MG63 (cell line): ENCODE measurements at regions not wholly inside any gene's neighbourhood (a gene's known extent, or its start where the extent isn't known, plus 50 kb on each side); places are given as distances from the start of the nearest gene placed in this dataset.
A peak's percentile ranks its signal among the peaks of the same experiment; 100 is the strongest.

ENCODE experiments used
- DNase-seq: peaks from one replicate; pipeline ENCODE4 v3.0.0-alpha.2; 2020
- H3K27me3 ChIP-seq: fragments of 250-450 bp; sonication (Bioruptor Pico); 2 replicates; pipeline ENCODE4 v1.5.1; 2020; ENCODE audit warnings: mild to moderate bottlenecking, moderate library complexity
- H3K36me3 ChIP-seq: fragments of 250-450 bp; sonication (Bioruptor Pico); 2 replicates; pipeline ENCODE4 v1.5.1; 2020; ENCODE audit warnings: mild to moderate bottlenecking, moderate library complexity
- H3K4me3 ChIP-seq: fragments of 250-450 bp; sonication (Bioruptor Pico); 2 replicates; pipeline ENCODE4 v1.5.1; 2020; ENCODE audit warnings: mild to moderate bottlenecking, moderate library complexity
- H3K9me3 ChIP-seq: fragments of 250-450 bp; sonication (Bioruptor Pico); 2 replicates; pipeline ENCODE4 v1.5.1; 2020; ENCODE audit warnings: mild to moderate bottlenecking, moderate library complexity

DNA sequence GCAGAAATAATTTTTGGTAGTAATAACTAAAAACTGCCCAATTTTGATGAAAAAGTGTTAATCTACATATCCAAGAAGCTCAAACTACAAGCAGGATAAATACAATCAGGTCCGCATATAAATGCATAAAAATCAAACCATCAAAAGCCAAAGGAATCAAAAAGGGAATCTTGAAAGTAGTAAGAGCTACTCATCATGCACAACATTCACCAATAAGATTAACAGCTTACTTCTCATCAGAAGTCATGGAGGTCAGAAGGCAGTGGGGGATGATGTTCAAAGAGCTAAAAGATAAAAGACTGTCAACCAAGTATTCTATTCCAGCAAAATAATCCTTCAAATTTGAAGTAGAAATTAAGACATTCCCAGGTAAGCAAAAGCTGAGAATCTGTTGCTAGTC, 76.4 kb downstream of the CRPPA start:
- no peak overlapping the region for H3K4me3 ChIP-seq
- H3K9me3 ChIP-seq, result peaks cover 19% of the 10 kb centered on the region
- 0 out of 2 replicates have a peak, but pooled peaks cover 2% of the 10 kb centered on the region for H3K27me3 ChIP-seq
- no peaks in the 10 kb centered on the region for H3K36me3 ChIP-seq
- DNase-seq, result no peak

DNA sequence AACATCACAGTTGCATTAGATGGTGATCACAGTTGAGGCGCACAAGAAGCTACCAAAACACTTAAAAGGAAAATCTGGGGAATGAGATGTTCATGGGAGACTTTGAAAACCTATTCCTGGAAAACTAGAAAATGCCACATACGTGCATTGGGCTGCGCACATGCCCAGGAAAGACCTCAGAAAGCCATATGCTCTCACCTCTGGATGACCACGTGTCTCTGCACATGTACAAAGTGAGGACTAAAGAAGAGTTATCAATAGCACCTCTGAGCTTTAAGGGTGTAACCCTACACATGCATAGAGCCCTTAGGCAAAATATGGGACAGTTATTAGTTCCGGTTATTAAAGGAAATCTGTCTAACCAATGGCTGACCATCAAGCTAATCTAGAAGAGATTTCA, 77.7 kb downstream of the CRPPA start:
- H3K4me3 ChIP-seq, result no peak overlapping the region
- no peaks in the 10 kb centered on the region for H3K36me3 ChIP-seq
- peaks cover 12% of the 10 kb centered on the region for H3K9me3 ChIP-seq
- H3K27me3 ChIP-seq, result no peaks in the 10 kb centered on the region
- DNase-seq, result no peak

DNA sequence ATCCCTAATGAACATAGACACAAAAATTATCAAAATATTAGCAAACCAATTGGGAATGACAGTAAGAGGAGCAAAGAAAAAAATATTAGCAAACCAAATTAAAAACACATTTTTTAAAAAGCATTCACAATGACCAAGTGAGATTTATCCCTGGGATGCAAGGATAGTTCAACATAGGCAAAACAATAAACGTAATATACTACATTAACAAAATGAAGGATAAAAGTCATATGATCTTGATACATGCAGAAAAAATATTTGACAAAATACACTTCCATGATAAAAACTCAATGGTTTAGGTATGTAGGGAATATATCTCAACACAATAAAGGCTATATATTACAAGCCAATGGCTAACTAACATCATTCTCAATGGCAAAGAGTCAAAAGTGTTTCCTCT, 83.3 kb downstream of the CRPPA start:
- Histone ChIP-seq H3K9me3 (peaks cover 4% of the 10 kb centered on the region; the same call in 1 of the 2 replicates), H3K36me3 (no peaks in the 10 kb centered on the region), H3K27me3 (no peaks in the 10 kb centered on the region), H3K4me3 (no peak overlapping the region)
- no peak for DNase-seq

DNA sequence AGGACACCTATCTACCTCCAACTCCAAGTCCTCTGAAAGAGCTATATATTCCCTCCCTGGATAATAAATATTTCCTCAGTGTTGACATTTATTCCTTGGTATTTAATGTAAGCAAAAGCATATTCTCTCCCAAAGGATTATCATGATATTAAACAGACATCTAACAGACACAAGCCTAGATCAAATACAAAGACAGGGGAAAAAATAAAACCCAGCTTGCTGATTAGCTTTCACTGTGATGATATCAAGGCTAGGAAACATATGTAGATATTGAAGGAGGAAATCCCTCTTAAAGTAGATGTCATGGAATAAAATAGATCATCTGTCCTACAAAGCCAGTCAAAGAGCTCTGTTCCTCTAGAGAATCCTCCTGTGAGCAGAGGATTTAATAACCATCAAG, 95.2 kb downstream of the CRPPA start:
- H3K36me3 ChIP-seq, result no peaks in the 10 kb centered on the region
- H3K9me3 ChIP-seq, result no peaks in the 10 kb centered on the region
- no peak for DNase-seq
- H3K27me3 ChIP-seq, result no peaks in the 10 kb centered on the region
- no peak overlapping the region for H3K4me3 ChIP-seq

DNA sequence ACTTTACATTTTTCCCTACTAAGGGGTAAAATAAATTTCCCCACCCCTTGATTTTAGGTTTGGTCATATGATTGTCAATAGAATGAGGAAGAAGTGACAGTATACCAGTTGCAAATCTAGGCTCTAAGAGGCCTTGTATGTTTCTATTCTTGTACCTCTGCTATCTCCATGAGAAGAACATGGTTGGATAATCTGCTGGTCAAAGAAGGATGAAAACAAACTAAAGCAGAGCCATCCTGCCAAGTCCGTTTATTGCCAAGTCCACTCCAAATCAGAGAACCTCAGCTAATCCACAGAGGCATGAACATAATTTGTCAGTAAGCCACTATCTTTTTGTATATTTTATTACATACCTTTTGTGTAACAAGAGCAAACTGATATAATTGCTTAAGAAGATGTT, 98.0 kb downstream of the CRPPA start:
- Histone ChIP-seq H3K9me3 (no peaks in the 10 kb centered on the region), H3K27me3 (no peaks in the 10 kb centered on the region), H3K4me3 (no peak overlapping the region), H3K36me3 (no peaks in the 10 kb centered on the region)
- DNase-seq, result no peak

DNA sequence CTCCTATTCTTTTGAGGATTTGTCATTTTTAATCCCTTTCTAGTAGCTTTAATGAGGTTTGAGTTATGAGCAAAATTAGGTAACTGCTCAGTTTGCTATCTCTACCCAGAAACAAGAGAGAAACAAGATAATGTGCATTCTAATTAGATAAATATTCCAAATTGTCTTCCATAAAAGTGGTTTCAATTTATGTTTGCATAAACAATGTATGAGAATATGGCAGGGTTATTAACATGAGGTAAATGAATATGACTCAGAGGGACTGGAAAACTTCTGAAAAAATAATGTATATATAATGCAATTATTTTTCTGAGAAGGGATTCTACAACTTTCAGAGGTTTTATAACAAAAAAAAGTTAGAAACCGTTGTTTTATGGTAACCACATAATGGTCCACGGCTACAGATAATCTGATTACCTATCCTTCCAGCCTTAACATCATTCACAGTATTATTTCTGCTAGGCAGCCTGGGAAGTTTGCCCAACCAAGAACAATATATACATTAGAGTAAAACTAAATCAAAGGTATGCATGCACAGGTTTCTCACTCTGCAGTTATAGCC, 101.2 kb downstream of the CRPPA start:
- no peak for DNase-seq
- Histone ChIP-seq H3K4me3 (no peak overlapping the region), H3K36me3 (no peaks in the 10 kb centered on the region), H3K9me3 (no peaks in the 10 kb centered on the region), H3K27me3 (no peaks in the 10 kb centered on the region)

DNA sequence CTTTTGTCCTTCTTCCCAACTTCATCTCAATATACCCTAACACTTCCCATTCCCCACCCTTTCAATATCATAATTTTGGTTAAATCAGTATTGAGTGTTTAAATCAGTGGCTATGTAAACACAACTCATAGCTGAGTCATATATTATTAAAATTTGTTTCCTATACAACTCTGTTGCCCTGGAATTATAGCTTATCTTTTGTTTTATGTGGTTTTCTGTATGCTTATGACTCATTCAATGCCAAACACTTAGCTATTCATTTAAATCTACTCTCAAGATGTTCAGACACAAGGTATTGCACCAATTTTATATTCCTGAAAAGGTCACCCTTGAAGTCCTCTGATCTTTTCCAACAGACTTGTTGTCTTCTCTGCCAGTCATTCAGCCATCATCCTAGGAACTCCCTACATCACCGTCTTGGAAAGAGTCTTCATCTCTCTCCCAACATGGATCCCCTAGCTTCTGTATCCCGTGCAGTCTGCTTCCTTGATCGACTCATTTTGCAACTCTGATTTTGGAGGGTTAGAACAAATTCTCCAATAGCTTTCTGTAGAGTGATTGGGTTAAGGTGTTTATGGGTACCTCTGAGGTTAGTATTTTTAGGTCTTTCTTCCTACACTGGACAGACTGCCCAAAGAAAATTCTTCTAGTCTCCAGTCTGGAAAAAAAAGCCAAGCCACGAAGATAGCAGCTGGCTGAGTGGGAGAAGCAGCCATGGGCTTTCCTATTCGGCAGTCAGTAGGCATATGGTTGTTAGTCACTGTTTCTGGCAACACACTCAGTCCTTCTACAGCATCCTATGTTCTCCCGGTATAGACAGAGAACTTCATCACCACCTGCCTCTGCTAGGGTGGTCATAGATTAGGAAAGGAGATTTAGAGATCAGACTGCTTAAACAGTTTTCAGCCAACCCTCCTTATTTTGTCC, 102.1 kb downstream of the CRPPA start:
- H3K4me3 ChIP-seq, result no peak overlapping the region
- DNase-seq, result peak; percentile 20
- H3K36me3 ChIP-seq, result no peaks in the 10 kb centered on the region
- H3K27me3 ChIP-seq, result no peaks in the 10 kb centered on the region
- no peaks in the 10 kb centered on the region for H3K9me3 ChIP-seq

DNA sequence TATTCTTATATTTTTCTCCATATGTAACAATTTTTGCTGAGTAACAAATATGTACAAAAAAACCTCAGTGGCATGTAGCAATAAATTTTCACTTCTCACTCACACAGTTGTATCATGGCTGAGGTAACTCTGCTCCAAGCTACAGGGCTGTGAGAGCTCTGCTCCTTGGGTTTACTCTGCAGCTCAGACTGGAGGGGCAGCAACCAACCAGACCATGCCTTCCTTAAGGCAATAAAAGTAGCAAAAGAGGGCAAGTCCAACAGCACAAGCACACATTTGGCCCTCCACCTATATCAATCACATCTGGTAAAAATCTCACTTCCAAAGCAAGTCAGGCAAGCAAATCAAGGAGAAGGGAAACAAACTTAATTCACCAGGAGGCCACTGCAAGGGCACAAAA, 102.9 kb downstream of the CRPPA start:
- H3K27me3 ChIP-seq, result no peaks in the 10 kb centered on the region
- no peak overlapping the region for H3K4me3 ChIP-seq
- no peak for DNase-seq

DNA sequence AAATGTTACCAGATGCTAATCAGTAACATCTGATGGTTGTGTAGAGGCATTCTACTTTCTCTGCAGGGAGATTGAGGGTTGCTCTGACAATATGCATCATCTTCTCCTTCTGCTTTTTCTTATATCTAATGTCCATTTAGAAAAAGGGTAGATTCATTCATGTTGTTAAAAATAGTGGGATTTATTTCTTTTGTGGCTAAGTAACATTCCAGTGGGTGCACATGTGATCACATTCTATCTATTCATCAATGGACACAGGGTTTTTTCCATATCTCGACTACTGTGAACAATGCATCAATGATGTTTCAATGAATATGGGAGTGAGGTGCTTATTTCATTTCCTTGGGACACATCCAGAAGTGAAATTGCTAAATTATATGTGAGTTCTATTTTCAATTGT, 103.9 kb downstream of the CRPPA start:
- Histone ChIP-seq H3K4me3 (no peak overlapping the region), H3K36me3 (no peaks in the 10 kb centered on the region), H3K27me3 (no peaks in the 10 kb centered on the region), H3K9me3 (no peaks in the 10 kb centered on the region)
- no peak for DNase-seq

More for the DNA sequence above, 102.9 kb downstream of the CRPPA start:
- Histone ChIP-seq H3K9me3 (no peaks in the 10 kb centered on the region), H3K36me3 (no peaks in the 10 kb centered on the region)

DNA sequence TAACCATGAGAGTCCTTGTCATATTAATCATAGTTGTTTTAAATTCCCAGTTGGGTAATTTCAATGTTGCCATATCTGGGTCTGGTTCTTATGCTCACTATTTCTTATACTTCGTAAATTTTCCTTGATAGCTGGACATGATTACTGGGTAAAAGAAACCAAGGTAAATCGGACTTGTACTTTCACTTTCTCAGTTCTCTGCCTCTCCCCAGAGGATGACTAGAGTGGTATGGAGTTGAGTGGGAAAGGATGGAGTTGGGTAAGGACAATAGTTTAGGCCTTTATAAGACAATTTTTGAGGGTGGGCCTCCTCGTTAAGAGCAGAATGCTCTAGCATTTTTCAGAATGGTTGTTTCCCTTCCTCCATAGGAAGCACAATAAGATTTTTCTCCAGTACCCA, 106.1 kb downstream of the CRPPA start:
- DNase-seq, result no peak
- no peaks in the 10 kb centered on the region for H3K36me3 ChIP-seq
- no peaks in the 10 kb centered on the region for H3K9me3 ChIP-seq
- no peak overlapping the region for H3K4me3 ChIP-seq
- no peaks in the 10 kb centered on the region for H3K27me3 ChIP-seq

DNA sequence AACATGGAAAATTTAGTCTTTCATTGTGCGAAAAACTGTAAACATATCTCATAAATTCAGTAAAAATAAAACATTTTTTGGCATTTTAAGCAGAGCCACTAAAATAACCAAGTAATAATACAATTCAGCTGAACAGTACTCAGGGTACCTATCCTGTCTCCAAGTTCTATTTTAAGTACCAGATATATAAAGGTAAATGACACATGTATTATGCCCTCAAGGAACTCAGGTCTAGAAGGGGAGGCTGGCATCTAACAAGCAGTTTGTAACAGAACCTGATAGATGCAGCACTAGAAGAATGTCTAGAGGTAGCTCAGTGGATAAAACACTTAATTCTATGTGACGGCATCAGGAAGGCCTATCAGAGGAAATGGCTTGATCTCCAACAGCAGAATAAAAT, 112.2 kb downstream of the CRPPA start:
- no peak for DNase-seq
- H3K4me3 ChIP-seq, result no peak overlapping the region
- H3K9me3 ChIP-seq, result no peaks in the 10 kb centered on the region
- no peaks in the 10 kb centered on the region for H3K27me3 ChIP-seq
- no peaks in the 10 kb centered on the region for H3K36me3 ChIP-seq

DNA sequence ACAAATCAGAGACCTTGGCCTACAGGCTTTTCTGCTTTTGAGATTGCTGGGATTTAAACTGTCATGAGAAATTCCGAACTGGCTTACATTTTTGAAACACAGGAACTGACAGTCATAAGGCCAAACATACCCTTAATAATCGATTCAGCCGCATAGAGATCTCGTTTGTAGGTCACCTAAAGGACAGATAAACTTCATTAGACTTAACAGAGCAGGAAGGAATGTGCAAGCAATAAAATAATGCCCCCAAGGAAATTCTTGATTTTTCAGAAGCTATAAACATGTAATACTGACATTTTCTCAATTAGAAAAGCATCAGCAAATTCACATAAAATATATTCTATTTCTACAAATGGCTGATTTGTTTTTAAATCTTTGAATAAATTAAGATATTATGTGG, 120.0 kb downstream of the CRPPA start:
- H3K4me3 ChIP-seq, result no peak overlapping the region
- H3K9me3 ChIP-seq, result no peaks in the 10 kb centered on the region
- DNase-seq, result no peak
- no peaks in the 10 kb centered on the region for H3K27me3 ChIP-seq
- H3K36me3 ChIP-seq, result no peaks in the 10 kb centered on the region

DNA sequence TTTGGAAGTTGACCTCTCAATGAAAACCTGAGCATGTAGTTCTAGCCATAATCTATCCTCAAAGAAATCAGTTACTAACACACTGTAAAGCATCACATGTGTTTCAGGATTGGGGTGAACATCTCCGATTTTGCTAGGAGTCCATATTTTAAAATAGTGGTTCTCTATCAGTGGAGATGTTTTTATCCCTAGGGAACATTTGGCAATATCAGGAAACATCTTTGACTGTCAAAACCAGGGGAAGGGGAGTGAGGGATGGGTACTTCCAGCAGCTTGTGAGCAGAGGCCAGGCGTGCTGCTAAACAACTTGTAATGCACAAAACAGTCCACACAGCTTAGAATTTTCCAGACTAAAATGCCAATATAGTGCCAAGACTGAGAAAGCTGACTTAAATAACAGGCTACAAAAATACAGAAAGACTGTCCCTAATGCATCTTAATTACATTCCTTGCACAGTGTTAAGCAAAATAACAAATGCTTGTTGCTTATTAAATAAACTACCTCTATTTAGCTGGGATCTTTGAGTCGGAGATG, 120.9 kb downstream of the CRPPA start:
- no peaks in the 10 kb centered on the region for H3K9me3 ChIP-seq
- no peak overlapping the region for H3K4me3 ChIP-seq
- DNase-seq, result no peak
- H3K27me3 ChIP-seq, result no peaks in the 10 kb centered on the region
- H3K36me3 ChIP-seq, result no peaks in the 10 kb centered on the region

DNA sequence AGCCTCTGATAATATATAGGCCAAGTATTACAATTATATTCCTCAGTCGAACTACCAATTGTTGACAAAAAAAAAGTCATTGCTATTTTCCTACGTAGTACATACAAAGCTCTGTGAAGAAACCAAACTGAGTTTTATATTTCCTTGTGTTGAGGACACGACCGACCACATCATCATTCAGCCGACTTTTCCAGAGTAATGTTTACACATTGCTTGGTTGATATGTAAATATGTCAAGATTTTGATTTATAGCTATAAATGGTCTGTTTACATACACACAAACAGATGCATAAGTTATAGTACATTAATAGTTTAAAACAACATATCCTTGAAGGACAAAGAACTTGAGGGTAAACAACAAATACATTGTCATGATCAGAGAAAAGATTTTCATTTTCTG, 121.5 kb downstream of the CRPPA start:
- no peak for DNase-seq
- no peak overlapping the region for H3K4me3 ChIP-seq
- no peaks in the 10 kb centered on the region for H3K27me3 ChIP-seq
- no peaks in the 10 kb centered on the region for H3K9me3 ChIP-seq
- H3K36me3 ChIP-seq, result no peaks in the 10 kb centered on the region

DNA sequence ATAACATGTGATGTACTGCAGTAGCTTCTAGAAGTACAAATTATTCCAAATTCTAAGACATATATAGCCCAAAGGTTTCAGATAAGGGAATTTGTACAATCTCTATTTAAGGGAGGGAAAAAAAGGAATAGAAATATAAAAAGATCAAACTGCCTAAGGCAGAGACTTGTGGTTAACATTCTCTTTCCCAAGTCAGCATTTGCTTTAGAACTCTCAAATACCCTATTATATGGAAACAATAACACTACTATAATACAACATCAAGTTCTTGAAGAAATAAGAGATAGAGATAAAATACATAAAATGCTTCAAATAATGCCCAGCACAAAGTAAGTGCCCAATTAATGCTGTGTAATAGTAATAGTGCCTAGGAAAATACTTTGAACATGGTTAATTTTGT, 123.1 kb downstream of the CRPPA start:
- Histone ChIP-seq H3K27me3 (no peaks in the 10 kb centered on the region), H3K9me3 (no peaks in the 10 kb centered on the region), H3K4me3 (no peak overlapping the region), H3K36me3 (no peaks in the 10 kb centered on the region)
- DNase-seq, result no peak

DNA sequence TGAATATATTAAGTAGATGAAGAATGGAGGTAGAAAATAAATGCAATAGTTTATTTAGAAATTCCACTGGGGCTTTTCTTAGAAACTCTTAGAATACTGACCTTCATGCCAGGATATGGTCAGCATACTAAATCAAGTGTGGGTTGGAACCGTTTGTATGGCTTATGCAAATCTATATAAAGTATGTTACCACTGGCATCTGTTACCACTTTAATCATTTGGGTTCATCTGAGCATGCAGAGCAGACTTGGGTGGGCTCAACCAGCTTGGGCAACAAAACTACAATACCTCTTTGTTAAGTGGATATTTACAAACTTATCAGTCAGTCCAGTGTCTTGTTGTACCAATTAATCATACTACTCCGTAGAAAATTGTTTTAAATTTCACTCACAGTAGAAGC, 125.8 kb downstream of the CRPPA start:
- no peaks in the 10 kb centered on the region for H3K36me3 ChIP-seq
- DNase-seq, result no peak
- H3K9me3 ChIP-seq, result no peaks in the 10 kb centered on the region
- H3K27me3 ChIP-seq, result 0 out of 2 replicates have a peak, but pooled peaks cover 3% of the 10 kb centered on the region
- no peak overlapping the region for H3K4me3 ChIP-seq

DNA sequence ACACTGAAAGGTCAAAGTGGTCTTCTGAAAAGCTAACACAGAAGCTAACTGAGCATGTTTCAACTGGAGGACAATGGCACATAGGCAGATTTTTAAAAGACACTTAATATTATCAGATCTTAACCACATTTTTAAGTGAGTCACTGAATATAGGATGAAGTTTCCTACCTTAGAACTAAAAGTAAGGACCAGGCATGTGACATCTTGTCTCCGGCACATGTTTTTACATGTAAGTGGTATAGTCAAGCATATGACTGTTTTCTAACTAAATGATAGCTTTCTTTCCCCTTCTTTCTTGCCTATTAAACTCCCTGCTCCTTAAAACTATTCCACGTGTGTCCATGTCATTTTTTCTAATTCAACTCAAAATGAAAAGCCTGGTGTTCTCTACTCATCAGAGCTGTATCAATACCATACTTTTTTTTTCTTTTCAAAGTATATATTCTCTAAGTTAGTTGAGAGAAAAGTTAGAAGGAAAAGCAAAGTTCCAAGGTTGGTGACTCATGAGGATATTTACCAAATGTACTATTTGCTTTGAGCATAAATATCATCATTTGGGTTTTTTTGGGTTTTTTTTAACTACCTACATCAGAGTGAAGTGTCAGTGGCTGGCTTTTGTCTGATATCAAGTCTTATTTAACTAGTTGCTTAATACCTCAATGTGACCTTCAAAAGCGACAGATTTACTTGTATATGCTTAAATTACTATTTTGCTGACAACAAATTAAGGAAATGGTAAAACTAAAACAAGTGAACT, 127.5 kb downstream of the CRPPA start:
- H3K4me3 ChIP-seq, result no peak overlapping the region
- no peak for DNase-seq

More for the DNA sequence above, 127.5 kb downstream of the CRPPA start:
- H3K36me3 ChIP-seq, result no peaks in the 10 kb centered on the region
- 0 out of 2 replicates have a peak, but pooled peaks cover 3% of the 10 kb centered on the region for H3K27me3 ChIP-seq
- no peaks in the 10 kb centered on the region for H3K9me3 ChIP-seq
